Endothelial cell of umbilical vein (primary cell): ENCODE measurements at regions not wholly inside any gene's neighbourhood (a gene's known extent, or its start where the extent isn't known, plus 50 kb on each side); places are given as distances from the start of the nearest gene placed in this dataset.

Source experiments
- EZH2 ChIP-seq: IDR thresholded peaks from 2 replicates; pipeline ENCODE4 v1.6.1; 2012; ENCODE audit warnings: borderline replicate concordance, low read depth, mild to moderate bottlenecking, moderate library complexity, low read length, inconsistent platforms; ENCODE audit not compliant: severe bottlenecking
- FOS ChIP-seq: IDR thresholded peaks from 2 replicates; pipeline ENCODE4 v1.6.1; 2011; ENCODE audit warnings: mild to moderate bottlenecking, low read length, moderate library complexity, borderline replicate concordance; ENCODE audit not compliant: insufficient read depth
- GATA2 ChIP-seq: IDR thresholded peaks from 2 replicates; pipeline ENCODE4 v1.7.0; 2011; ENCODE audit warnings: low read depth, mild to moderate bottlenecking, moderate library complexity, mixed read lengths, low read length; ENCODE audit not compliant: insufficient read length, insufficient read depth
- MYC ChIP-seq: IDR thresholded peaks from one replicate; pipeline ENCODE4 v1.6.1; 2011; ENCODE audit warnings: mild to moderate bottlenecking, low read depth, low read length
- POLR2A ChIP-seq: IDR thresholded peaks from 2 replicates; pipeline ENCODE4 v1.6.1; 2012; ENCODE audit warnings: low read depth, mild to moderate bottlenecking, control low read depth, low read length
- POLR2AphosphoS5 ChIP-seq: IDR thresholded peaks from 2 replicates; pipeline ENCODE4 v1.6.1; 2012; ENCODE audit warnings: low read depth, mild to moderate bottlenecking, control low read depth, low read length, moderate library complexity; ENCODE audit not compliant: insufficient read depth
- TF ChIP-seq, protein P1 (sequence below), 2 donors: IDR thresholded peaks; 1 replicate in 1 of 2; 2 replicates in 1 of 2; pipeline ENCODE4 v1.5.1; 2011; ENCODE audit warnings: low read length in 2 of 2, mild to moderate bottlenecking in 2 of 2, moderate library complexity in 2 of 2, control low read depth in 1 of 2, inconsistent platforms in 1 of 2, low read depth in 1 of 2; ENCODE audit not compliant: insufficient read depth in 1 of 2; ENCODE audit errors: extremely low read depth in 1 of 2

DNA sequence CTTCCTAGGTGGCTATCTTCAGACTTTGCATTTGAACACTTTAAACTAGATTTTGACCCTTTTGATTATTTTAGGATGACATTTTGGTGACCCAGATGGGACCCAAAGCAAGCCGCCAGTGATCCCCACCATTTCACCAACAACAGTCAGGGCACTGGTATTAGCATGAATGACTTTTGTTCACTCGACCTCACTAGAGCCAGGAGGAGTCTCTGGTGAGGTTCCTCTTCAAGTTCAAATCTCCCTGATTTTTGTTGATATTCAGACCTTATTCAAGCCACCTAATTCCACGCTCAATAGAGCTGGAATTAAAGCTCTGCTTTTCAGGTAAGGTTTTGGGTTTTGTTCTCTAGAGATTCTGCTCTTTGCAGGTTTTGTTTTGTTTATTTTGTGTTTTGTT lies 202.3 kb downstream of the MREG start:
- TF ChIP-seq, protein P1, sequence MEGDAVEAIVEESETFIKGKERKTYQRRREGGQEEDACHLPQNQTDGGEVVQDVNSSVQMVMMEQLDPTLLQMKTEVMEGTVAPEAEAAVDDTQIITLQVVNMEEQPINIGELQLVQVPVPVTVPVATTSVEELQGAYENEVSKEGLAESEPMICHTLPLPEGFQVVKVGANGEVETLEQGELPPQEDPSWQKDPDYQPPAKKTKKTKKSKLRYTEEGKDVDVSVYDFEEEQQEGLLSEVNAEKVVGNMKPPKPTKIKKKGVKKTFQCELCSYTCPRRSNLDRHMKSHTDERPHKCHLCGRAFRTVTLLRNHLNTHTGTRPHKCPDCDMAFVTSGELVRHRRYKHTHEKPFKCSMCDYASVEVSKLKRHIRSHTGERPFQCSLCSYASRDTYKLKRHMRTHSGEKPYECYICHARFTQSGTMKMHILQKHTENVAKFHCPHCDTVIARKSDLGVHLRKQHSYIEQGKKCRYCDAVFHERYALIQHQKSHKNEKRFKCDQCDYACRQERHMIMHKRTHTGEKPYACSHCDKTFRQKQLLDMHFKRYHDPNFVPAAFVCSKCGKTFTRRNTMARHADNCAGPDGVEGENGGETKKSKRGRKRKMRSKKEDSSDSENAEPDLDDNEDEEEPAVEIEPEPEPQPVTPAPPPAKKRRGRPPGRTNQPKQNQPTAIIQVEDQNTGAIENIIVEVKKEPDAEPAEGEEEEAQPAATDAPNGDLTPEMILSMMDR (IDR thresholded peaks at IDR 0.05; ENCODE audit: extremely low read depth in 1 of 2, insufficient read depth in 1 of 2, low read depth in 1 of 2, low read length in 2 of 2), result no peak
- TF ChIP-seq GATA2 (no peak), FOS (no peak), POLR2A (no peak), POLR2AphosphoS5 (no peak), EZH2 (no peak), MYC (no peak)
